OCI-LY1 (cell line): ENCODE measurements at regions not wholly inside any gene's neighbourhood (a gene's known extent, or its start where the extent isn't known, plus 50 kb on each side); places are given as distances from the start of the nearest gene placed in this dataset.

Source experiments
- H2AFZ ChIP-seq: fragments of 200-600 bp; sonication (generic), shearing (Covaris generic); 2 replicates; pipeline ENCODE4 v1.6.0; 2014; ENCODE audit warnings: antibody characterized with exemption, mild to moderate bottlenecking, low read length
- H3F3A ChIP-seq: fragments of 200-600 bp; sonication (generic), shearing (Covaris generic); 2 replicates; pipeline ENCODE4 v1.6.0; 2014; ENCODE audit warnings: mild to moderate bottlenecking, antibody characterized with exemption, low read length, moderate library complexity; ENCODE audit not compliant: insufficient read depth
- H3K27ac ChIP-seq: fragments of 200-600 bp; sonication (generic); 2 replicates; pipeline ENCODE4 v1.5.1; 2014; ENCODE audit warnings: low read length, mixed run types, mild to moderate bottlenecking, low read depth; ENCODE audit not compliant: poor library complexity, severe bottlenecking
- H3K27me3 ChIP-seq: fragments of 200-600 bp; sonication (generic); 2 replicates; pipeline ENCODE4 v1.6.0; 2014; ENCODE audit warnings: antibody characterized with exemption, mild to moderate bottlenecking, low read length, moderate library complexity; ENCODE audit not compliant: insufficient read depth
- H3K36me3 ChIP-seq: fragments of 200-600 bp; sonication (generic); 2 replicates; pipeline ENCODE4 v1.6.1; 2014; ENCODE audit warnings: mild to moderate bottlenecking, antibody characterized with exemption, low read length, moderate library complexity, mixed read lengths; ENCODE audit not compliant: insufficient read depth
- H3K4me1 ChIP-seq: fragments of 200-600 bp; sonication (generic); 2 replicates; pipeline ENCODE4 v1.5.1; 2014; ENCODE audit warnings: mild to moderate bottlenecking, low read length, moderate library complexity; ENCODE audit not compliant: insufficient read depth, severe bottlenecking
- H3K4me2 ChIP-seq: fragments of 200-600 bp; sonication (generic), shearing (Covaris generic); 2 replicates; pipeline ENCODE4 v1.6.1; 2014; ENCODE audit warnings: low read length
- H3K4me3 ChIP-seq: fragments of 200-600 bp; sonication (generic); 2 replicates; pipeline ENCODE4 v1.5.1; 2014; ENCODE audit warnings: low read length, low read depth, mild to moderate bottlenecking, mixed read lengths; ENCODE audit not compliant: poor library complexity, severe bottlenecking
- H3K79me2 ChIP-seq: fragments of 200-600 bp; shearing (Covaris generic); 2 replicates; pipeline ENCODE4 v1.6.1; 2016; ENCODE audit warnings: mixed run types, low read length, mixed read lengths; ENCODE audit not compliant: insufficient read depth
- H3K9ac ChIP-seq: fragments of 200-600 bp; sonication (generic), shearing (Covaris generic); 2 replicates; pipeline ENCODE4 v1.6.1; 2014; ENCODE audit warnings: mild to moderate bottlenecking, low read length, mixed read lengths
- H3K9me2 ChIP-seq: fragments of 200-600 bp; sonication (generic), shearing (Covaris generic); 2 replicates; pipeline ENCODE4 v1.6.1; 2014; ENCODE audit warnings: low read depth, mild to moderate bottlenecking, low read length, mixed read lengths
- H3K9me3 ChIP-seq: fragments of 200-600 bp; shearing (Covaris generic); 2 replicates; pipeline ENCODE4 v1.6.1; 2014; ENCODE audit warnings: low read length, mixed read lengths
- H4K20me1 ChIP-seq: fragments of 200-600 bp; sonication (generic), shearing (Covaris generic); 2 replicates; pipeline ENCODE4 v1.6.0; 2016; ENCODE audit warnings: mild to moderate bottlenecking, low read length; ENCODE audit not compliant: insufficient read depth
- CTCF ChIP-seq: fragments of 200-600 bp; sonication (generic), shearing (Covaris generic); IDR thresholded peaks from 2 replicates; pipeline ENCODE4 v1.5.1; 2017; ENCODE audit warnings: mild to moderate bottlenecking, antibody characterized with exemption, low read length, moderate library complexity, mixed read lengths
- EZH2 ChIP-seq: fragments of 200-600 bp; sonication (generic), shearing (Covaris generic); IDR thresholded peaks from 2 replicates; pipeline ENCODE4 v1.8.0; 2017; ENCODE audit warnings: borderline replicate concordance, mixed run types, mild to moderate bottlenecking, antibody characterized with exemption, low read length, moderate library complexity, mixed read lengths

GRCh38 chr6:91317984-91318383 lies 731.1 kb upstream of the MAP3K7 start:
- Histone ChIP-seq H3K27ac (no peak overlapping the region), H2AFZ (no peak overlapping the region), H3F3A (no peaks in the 10 kb centered on the region), H3K4me2 (no peak overlapping the region), H3K36me3 (no peaks in the 10 kb centered on the region), H3K4me3 (no peak overlapping the region), H3K4me1 (no peaks in the 10 kb centered on the region), H3K9me3 (no peaks in the 10 kb centered on the region), H4K20me1 (no peaks in the 10 kb centered on the region), H3K27me3 (no peaks in the 10 kb centered on the region), H3K79me2 (no peaks in the 10 kb centered on the region), H3K9me2 (no peaks in the 10 kb centered on the region), H3K9ac (no peak overlapping the region)
- no peak for TF ChIP-seq CTCF
- no peak for TF ChIP-seq EZH2

DNA sequence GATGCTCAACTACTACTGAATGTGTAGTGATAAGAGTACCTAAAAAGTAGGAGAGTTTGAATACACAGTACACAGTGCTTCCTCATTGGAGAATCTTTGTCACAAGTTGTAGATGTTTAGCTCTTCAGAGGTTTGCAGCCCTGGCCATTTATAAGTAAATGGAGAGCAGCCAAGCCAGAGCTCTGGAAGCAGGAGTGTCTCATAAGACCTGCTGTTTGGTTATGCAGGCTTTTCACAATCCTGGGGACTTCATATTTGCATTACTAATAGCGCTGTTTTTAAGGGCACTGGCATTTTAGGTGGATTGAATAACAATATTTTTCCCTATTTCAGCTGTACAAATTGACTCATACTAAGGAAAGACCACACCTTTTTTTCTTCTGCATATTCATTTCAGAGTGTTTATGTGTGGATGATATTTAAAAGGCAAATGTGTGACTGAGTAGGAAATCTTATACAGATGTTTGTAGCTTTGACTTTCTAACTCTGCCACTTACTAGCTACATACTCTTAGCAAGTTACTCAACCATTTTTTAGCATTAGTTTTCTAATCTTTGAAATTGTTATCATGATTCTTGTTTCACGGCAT lies 730.5 kb upstream of the MAP3K7 start:
- H4K20me1 ChIP-seq: no peaks in the 10 kb centered on the region
- H3K27me3 ChIP-seq: no peaks in the 10 kb centered on the region
- no peaks in the 10 kb centered on the region for H3K9me3 ChIP-seq
- H3K9me2 ChIP-seq: no peaks in the 10 kb centered on the region
- H3K9ac ChIP-seq: no peak overlapping the region
- H2AFZ ChIP-seq: no peak overlapping the region
- no peak overlapping the region for H3K4me3 ChIP-seq
- H3K36me3 ChIP-seq: no peaks in the 10 kb centered on the region
- no peak overlapping the region for H3K4me2 ChIP-seq
- H3K27ac ChIP-seq: no peak overlapping the region
- H3F3A ChIP-seq: no peaks in the 10 kb centered on the region
- no peaks in the 10 kb centered on the region for H3K4me1 ChIP-seq
- TF ChIP-seq EZH2: no peak
- no peaks in the 10 kb centered on the region for H3K79me2 ChIP-seq

- Histone ChIP-seq H2AFZ (no peak overlapping the region), H3K36me3 (no peaks in the 10 kb centered on the region), H3K9me2 (no peaks in the 10 kb centered on the region), H3K4me3 (no peak overlapping the region), H3F3A (no peaks in the 10 kb centered on the region), H3K27ac (no peak overlapping the region), H3K27me3 (no peaks in the 10 kb centered on the region), H3K9me3 (no peaks in the 10 kb centered on the region), H3K4me1 (no peaks in the 10 kb centered on the region), H3K4me2 (no peak overlapping the region), H4K20me1 (no peaks in the 10 kb centered on the region), H3K79me2 (no peaks in the 10 kb centered on the region), H3K9ac (no peak overlapping the region)
- TF ChIP-seq EZH2 (no peak), CTCF (no peak)
Measured at GRCh38 chr6:91310178-91310577, 723.3 kb upstream of the MAP3K7 start.

DNA sequence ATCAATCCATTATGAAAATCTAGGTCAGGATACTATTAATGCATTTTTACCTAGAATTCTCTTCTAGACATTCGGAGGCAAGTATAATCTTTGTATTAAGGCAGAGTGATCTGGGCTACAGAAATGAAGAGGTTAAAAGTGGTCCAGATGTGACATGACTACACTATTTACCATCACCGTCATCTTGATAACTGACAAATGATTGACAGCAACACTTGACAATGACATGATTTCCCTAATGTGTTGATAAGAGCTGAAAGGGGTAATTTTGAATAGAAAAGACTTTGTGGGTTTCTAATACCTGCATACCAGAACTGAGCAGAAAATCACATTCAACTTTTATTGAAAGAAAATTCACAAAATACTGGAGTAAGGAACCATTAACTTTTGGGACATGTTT lies 718.9 kb upstream of the MAP3K7 start:
- no peaks in the 10 kb centered on the region for H3K79me2 ChIP-seq
- no peaks in the 10 kb centered on the region for H3K9me2 ChIP-seq
- no peak overlapping the region for H3K9ac ChIP-seq
- no peaks in the 10 kb centered on the region for H3K4me1 ChIP-seq
- H3K9me3 ChIP-seq: no peaks in the 10 kb centered on the region
- no peak overlapping the region for H3K27ac ChIP-seq
- H3K4me2 ChIP-seq: no peak overlapping the region
- no peaks in the 10 kb centered on the region for H3F3A ChIP-seq
- H3K36me3 ChIP-seq: no peaks in the 10 kb centered on the region
- TF ChIP-seq EZH2 (no peak), CTCF (no peak)
- H2AFZ ChIP-seq: no peak overlapping the region
- H4K20me1 ChIP-seq: no peaks in the 10 kb centered on the region
- H3K27me3 ChIP-seq: no peaks in the 10 kb centered on the region
- H3K4me3 ChIP-seq: no peak overlapping the region
